Nephron (organoid): ENCODE measurements at regions not wholly inside any gene's neighbourhood (a gene's known extent, or its start where the extent isn't known, plus 50 kb on each side); places are given as distances from the start of the nearest gene placed in this dataset.
A peak's percentile ranks its signal among the peaks of the same experiment; 100 is the strongest.

Experiments
- H3K27ac Mint-ChIP-seq, 3 experiments: 2 replicates each; pipeline ENCODE4 v1.8.0; 2020; ENCODE audit warnings: mixed read lengths in 3 of 3, mild to moderate bottlenecking in 2 of 3, moderate library complexity in 1 of 3
- H3K27me3 Mint-ChIP-seq: 2 replicates; pipeline ENCODE4 v1.8.0; 2021; ENCODE audit warnings: low read depth, mild to moderate bottlenecking, moderate library complexity, mixed read lengths
- H3K36me3 Mint-ChIP-seq: 2 replicates; pipeline ENCODE4 v1.8.0; 2020; ENCODE audit warnings: low read depth, mixed read lengths
- H3K4me1 Mint-ChIP-seq: 2 replicates; pipeline ENCODE4 v1.8.0; 2020; ENCODE audit warnings: mixed read lengths
- H3K4me3 Mint-ChIP-seq, 3 experiments: 2 replicates each; pipeline ENCODE4 v1.8.0; 2020; ENCODE audit warnings: mild to moderate bottlenecking in 3 of 3, mixed read lengths in 3 of 3, moderate library complexity in 2 of 3
- H3K9me3 Mint-ChIP-seq: 2 replicates; pipeline ENCODE4 v1.8.0; 2020; ENCODE audit warnings: mixed read lengths
- TF ChIP-seq, protein P1 (sequence below), 3 experiments: fragments of 200-600 bp; sonication (generic); IDR thresholded peaks; one replicate each; pipeline ENCODE4 v1.5.0; 2021; ENCODE audit warnings: antibody characterized with exemption in 3 of 3; ENCODE audit not compliant: unreplicated experiment in 3 of 3

DNA sequence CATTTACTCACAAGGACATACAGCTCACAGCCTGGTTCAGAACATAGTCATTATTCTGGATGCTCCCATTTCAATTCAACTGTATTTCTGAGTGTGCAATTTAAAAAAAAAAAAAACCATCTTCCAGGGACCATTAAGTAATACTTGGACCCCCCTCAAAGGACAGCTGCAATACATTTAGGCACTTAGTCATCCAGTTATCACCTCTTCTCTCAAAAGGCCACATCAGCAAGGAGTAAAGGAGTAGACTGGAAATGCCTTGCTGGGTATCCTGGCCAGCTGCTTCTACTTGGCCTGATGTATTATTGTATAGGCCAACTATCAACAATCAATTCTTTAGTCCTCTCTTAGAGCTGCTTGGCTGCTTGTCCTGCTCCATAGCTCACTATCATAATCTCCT, 211.4 kb upstream of the SETMAR start:
- H3K27me3 Mint-ChIP-seq = no peaks in the 10 kb centered on the region
- TF ChIP-seq, protein P1, sequence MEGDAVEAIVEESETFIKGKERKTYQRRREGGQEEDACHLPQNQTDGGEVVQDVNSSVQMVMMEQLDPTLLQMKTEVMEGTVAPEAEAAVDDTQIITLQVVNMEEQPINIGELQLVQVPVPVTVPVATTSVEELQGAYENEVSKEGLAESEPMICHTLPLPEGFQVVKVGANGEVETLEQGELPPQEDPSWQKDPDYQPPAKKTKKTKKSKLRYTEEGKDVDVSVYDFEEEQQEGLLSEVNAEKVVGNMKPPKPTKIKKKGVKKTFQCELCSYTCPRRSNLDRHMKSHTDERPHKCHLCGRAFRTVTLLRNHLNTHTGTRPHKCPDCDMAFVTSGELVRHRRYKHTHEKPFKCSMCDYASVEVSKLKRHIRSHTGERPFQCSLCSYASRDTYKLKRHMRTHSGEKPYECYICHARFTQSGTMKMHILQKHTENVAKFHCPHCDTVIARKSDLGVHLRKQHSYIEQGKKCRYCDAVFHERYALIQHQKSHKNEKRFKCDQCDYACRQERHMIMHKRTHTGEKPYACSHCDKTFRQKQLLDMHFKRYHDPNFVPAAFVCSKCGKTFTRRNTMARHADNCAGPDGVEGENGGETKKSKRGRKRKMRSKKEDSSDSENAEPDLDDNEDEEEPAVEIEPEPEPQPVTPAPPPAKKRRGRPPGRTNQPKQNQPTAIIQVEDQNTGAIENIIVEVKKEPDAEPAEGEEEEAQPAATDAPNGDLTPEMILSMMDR (IDR thresholded peaks at IDR 0.05; ENCODE audit: unreplicated experiment in 3 of 3) = no peak
- no peak overlapping the region for H3K27ac Mint-ChIP-seq
- H3K4me3 Mint-ChIP-seq = no peak overlapping the region
- no peaks in the 10 kb centered on the region for H3K9me3 Mint-ChIP-seq
- H3K36me3 Mint-ChIP-seq = no peaks in the 10 kb centered on the region
- no peaks in the 10 kb centered on the region for H3K4me1 Mint-ChIP-seq

DNA sequence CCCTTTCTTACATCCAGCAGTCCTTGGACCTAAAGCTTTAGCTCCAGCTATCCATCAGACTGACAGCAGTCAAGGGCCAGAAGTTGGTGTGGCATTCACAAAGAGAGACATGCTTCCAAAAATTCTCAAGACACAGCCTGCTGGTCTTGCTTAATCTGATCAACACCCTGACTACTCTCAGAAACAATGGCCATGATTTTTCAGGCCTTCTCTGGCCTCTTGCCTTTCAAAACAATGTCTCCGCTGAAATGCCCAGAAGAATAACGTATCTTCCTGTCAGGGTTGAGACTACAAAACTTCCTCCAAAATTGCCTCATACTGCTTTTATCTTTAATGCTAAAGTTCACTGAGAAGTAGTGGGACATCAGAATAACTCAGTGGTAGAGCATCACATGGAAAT, 205.4 kb upstream of the SETMAR start:
- Mint-ChIP-seq H3K27ac (no peak overlapping the region), H3K36me3 (no peaks in the 10 kb centered on the region), H3K4me3 (no peak overlapping the region), H3K27me3 (no peaks in the 10 kb centered on the region), H3K4me1 (no peaks in the 10 kb centered on the region), H3K9me3 (peaks cover 11% of the 10 kb centered on the region)
- TF ChIP-seq, protein P1 (IDR thresholded peaks at IDR 0.05; ENCODE audit: unreplicated experiment in 3 of 3) = no peak

DNA sequence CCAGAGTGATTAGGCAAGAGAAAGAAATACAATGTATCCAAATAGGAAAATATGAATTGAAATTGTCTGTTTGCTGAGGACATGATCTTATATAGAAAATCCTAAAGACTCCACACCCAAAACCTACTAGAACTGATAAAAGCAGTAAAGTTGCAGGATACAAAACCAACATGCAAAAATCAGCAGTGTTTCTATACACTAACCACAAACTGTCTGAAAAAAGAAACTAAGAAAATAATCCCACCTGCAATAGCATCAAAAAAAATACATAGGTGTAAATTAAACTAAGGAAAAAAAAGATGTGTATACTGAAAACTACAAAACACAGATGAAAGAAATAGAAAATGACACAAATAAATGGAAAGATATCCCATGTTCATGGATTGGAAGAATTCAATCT, 203.6 kb upstream of the SETMAR start:
- Mint-ChIP-seq H3K27ac (no peak overlapping the region), H3K4me3 (no peak overlapping the region), H3K27me3 (no peaks in the 10 kb centered on the region), H3K4me1 (no peaks in the 10 kb centered on the region), H3K9me3 (peaks cover 13% of the 10 kb centered on the region), H3K36me3 (no peaks in the 10 kb centered on the region)
- TF ChIP-seq, protein P1 (IDR thresholded peaks at IDR 0.05; ENCODE audit: unreplicated experiment in 3 of 3) = no peak

DNA sequence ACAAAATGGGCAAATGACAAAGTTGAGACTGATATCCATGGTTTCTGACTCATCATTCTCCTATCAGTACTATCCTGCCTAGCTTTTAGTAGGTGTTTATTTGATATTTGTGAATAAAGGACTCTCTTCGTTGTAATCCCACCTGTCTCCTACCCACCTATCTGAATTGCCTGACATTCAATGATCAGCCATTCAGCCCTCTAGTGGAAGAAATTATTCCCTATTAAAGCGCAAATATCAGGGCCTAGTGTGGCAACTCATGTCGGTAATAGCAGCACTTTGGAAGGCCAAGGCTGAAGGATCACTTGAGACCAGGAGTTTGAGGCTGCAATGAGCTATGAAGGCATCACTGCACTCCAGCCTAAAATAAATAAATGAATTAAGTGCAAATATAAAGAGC, 195.7 kb upstream of the SETMAR start:
- no peak overlapping the region for H3K4me3 Mint-ChIP-seq
- peaks cover 9% of the 10 kb centered on the region for H3K9me3 Mint-ChIP-seq
- H3K36me3 Mint-ChIP-seq = no peaks in the 10 kb centered on the region
- no peak overlapping the region for H3K27ac Mint-ChIP-seq
- H3K27me3 Mint-ChIP-seq = no peaks in the 10 kb centered on the region
- no peaks in the 10 kb centered on the region for H3K4me1 Mint-ChIP-seq
- TF ChIP-seq, protein P1 (IDR thresholded peaks at IDR 0.05; ENCODE audit: unreplicated experiment in 3 of 3) = peak in 1 of 3 experiments; percentile 16

DNA sequence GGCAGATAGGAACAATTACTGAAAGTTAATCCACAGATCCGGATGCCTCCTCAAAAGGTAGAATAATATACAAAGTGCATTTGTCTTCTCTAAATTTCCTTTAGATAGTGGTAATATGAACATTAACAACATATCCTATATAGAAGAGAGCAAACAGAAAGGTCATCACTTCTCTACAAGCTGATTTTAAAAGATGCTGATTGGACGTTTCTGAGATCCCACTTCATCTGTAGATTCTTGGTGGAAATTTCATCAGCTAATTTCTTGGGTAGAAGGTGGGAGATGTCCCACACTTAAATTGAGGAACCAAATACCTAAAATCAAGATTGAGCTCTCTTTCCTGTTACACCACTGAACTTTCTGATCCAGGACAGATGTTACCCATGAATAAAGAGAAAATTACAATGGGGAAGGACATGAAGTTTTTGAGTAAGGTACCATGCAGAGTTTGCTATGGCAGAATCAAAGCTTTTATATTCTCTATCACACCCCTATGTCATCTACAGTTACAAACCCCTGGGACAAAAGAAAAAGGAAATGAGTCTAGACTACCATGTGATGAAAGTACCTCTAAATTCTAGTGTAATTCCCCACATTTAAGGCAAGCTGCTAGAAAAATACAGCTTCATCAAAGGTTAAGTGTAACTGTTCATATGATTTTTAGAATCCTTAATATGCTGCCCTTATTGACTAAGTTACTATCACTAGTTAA, 189.2 kb upstream of the SETMAR start:
- H3K9me3 Mint-ChIP-seq = peaks cover 3% of the 10 kb centered on the region
- no peaks in the 10 kb centered on the region for H3K36me3 Mint-ChIP-seq
- H3K4me3 Mint-ChIP-seq = no peak overlapping the region

More for the DNA sequence above, 189.2 kb upstream of the SETMAR start:
- no peaks in the 10 kb centered on the region for H3K4me1 Mint-ChIP-seq
- TF ChIP-seq, protein P1 (IDR thresholded peaks at IDR 0.05; ENCODE audit: unreplicated experiment in 3 of 3) = no peak
- H3K27ac Mint-ChIP-seq = no peak overlapping the region
- no peaks in the 10 kb centered on the region for H3K27me3 Mint-ChIP-seq
